Omental fat pad (tissue), 3 donors: ENCODE measurements at regions not wholly inside any gene's neighbourhood (a gene's known extent, or its start where the extent isn't known, plus 50 kb on each side); places are given as distances from the start of the nearest gene placed in this dataset.
"Not testable (repeated sequence)": the region's sequence is repeated elsewhere in the genome, so short reads cannot be mapped to it uniquely, and the experiment has no call there.

Source experiments
- ATAC-seq: fragments of 150-250 bp; one replicate; pipeline ENCODE4 v1.9.1; 2016; ENCODE audit warnings: mild to moderate bottlenecking, moderate library complexity; ENCODE audit not compliant: low FRiP score
- DNase-seq: peaks from one replicate; pipeline ENCODE4 v3.0.0-alpha.2; 2019; ENCODE audit warnings: low spot score
- TF ChIP-seq, protein P1 (sequence below), 3 donors: fragments of 450-650 bp; IDR thresholded peaks; one replicate each; pipeline ENCODE4 v1.5.1; 2016 to 2017; ENCODE audit warnings: antibody characterized with exemption in 3 of 3, mild to moderate bottlenecking in 3 of 3, moderate library complexity in 2 of 3

DNA sequence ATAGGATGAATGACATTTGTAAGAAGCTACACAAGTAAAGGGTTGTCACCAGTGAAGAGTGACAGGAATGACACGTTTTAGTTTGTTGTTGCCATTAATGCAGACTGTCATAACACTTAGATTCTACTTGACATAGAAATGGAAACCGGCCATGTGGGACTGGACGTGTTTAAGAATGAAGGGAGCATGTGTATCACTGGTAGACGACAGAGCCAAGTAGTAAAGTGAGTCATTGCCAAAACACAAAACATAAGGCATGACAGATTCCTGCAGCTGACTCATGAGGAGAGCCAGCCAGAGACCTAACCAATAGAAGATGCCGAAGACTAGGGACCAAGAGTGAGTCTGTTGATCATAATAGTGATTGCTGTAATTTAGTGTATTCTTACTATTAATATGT is 106.2 kb upstream of the PLAAT1 start:
- ATAC-seq (peak; percentile 54), DNase-seq (no peak)
- TF ChIP-seq, protein P1, sequence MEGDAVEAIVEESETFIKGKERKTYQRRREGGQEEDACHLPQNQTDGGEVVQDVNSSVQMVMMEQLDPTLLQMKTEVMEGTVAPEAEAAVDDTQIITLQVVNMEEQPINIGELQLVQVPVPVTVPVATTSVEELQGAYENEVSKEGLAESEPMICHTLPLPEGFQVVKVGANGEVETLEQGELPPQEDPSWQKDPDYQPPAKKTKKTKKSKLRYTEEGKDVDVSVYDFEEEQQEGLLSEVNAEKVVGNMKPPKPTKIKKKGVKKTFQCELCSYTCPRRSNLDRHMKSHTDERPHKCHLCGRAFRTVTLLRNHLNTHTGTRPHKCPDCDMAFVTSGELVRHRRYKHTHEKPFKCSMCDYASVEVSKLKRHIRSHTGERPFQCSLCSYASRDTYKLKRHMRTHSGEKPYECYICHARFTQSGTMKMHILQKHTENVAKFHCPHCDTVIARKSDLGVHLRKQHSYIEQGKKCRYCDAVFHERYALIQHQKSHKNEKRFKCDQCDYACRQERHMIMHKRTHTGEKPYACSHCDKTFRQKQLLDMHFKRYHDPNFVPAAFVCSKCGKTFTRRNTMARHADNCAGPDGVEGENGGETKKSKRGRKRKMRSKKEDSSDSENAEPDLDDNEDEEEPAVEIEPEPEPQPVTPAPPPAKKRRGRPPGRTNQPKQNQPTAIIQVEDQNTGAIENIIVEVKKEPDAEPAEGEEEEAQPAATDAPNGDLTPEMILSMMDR (IDR thresholded peaks at IDR 0.05), result no peak

DNA sequence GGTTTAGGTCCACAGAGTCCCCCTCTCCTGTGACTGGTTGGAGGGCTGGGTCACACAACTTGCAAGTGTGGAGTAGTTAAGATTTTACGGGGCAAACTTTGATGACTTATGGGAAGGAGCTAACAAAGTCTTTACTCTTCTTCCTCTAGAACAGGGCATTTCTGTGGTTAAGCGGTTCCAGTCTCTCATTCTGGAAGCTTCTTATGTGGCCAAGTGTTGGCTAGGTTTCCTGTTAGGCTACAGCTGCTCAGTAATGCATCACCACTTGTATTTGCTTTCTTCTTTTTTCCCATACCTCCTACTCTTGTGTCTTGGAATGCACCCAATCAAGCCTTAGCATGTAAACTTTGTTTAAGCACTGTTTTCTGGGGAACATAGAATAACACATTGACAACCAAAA is 100.6 kb upstream of the PLAAT1 start:
- ATAC-seq (no peak), DNase-seq (no peak)
- TF ChIP-seq, protein P1 (IDR thresholded peaks at IDR 0.05), result no peak

DNA sequence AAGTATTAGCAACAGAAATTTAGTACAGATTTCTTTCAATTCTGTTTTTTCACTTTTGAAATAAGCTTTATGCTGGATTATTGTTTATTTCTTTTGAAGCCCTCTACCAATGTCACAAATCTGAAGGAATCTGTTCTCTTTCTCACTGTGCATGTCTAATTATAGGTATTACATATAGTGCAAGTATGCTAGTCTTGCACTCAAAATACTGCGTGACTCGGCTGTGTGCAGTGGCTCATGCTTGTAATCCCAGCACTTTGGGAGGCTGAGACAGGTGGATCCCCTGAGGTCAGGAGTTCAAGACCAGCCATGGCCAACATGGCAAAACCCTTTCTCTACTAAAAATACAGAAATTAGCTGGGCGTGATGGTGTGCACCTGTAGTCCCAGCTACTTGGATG is 95.8 kb upstream of the PLAAT1 start:
- ATAC-seq, result no peak

DNA sequence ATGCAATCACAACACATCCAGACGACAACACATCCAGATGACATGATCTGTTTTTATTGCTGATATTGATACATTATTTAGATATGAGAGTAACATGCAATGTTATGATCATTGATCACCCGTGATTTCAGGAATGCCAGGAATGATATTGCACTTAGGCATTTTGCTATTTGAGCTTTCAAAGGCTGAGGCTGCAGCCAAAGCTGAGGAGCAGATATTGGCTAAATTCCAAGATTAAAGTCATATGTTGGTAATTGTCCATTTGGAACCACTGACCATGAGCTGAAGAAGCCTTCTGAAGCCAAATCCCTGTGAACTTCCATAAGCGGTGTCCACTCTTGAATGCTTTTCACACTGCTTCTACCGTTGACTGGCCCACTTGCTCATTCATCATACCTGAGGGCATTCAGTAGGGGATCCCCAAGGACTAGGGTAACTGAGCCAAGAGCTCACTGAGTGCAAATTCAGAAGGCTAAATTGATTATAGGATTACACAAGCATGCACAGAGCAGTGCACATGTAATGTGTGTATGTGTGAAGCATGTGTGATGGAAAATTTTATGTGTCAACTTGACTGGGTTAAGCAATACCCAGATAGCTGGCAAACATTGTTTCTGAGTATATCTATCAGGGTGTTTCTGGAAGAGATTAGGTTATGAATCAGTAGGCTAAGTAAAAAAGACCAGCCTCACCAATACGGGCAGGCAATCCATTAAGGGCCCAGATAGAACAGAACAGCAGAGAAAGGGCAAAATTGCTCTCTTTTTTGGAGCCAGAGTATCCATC is 92.1 kb upstream of the PLAAT1 start:
- TF ChIP-seq, protein P1 (IDR thresholded peaks at IDR 0.05), result no peak
- ATAC-seq, result peak; percentile 90
- DNase-seq, result no peak

More for the DNA sequence above, 95.8 kb upstream of the PLAAT1 start:
- DNase-seq, result no peak
- TF ChIP-seq, protein P1 (IDR thresholded peaks at IDR 0.05), result no peak

DNA sequence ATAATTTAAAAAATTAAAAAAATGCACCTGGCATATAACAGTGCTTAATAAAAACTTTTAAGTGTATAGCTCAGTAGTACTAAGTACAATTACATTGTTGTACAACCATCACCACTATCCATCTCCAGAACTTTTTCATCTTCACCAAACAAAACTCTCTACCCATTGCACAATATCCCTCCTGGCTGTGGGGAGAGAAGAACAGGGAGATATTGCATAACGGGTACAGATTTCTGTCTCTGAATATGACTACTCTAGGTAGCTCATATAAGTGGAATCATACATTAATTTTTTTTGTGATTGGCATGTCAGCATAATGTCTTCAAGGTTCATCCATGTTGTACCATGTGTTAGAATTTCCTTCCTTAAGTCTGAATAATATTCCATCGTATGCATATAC is 91.0 kb upstream of the PLAAT1 start:
- ATAC-seq, result peak; percentile 61
- TF ChIP-seq, protein P1 (IDR thresholded peaks at IDR 0.05), result no peak
- DNase-seq, result no peak

DNA sequence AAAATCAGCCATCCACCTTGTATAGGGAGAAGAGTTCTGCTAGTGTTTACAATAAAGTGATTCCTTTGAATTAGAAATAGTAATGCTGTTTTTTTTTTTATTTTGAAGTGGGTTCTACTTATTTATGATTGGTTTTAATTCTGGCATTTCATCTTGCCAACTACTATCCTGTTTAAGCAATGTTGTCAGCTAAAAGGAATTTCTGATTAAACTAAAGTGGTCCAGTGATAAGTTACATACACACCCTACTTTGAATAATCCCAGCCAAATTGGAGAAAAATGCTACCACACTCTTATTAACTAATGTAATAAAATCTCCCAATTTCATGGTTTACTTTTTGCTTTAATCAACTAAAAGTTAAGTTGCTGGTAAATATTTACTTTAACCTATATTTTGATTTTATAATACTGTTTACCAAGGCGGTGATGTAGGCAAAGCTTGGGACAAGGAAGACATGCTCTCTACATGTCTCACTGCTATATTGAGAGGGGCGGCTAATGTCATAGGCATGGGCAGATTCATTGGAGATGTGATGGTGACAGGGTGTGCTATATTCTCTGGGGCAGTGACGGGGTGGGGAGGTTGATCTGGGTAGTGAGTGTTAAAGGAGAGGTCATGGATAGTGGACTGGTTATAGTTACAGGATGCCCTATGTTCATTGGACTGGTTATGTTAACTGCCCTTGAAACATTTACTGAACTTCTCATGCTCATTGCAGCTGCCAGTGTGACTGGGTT is 85.8 kb upstream of the PLAAT1 start:
- not testable (repeated sequence) for DNase-seq, ATAC-seq

DNA sequence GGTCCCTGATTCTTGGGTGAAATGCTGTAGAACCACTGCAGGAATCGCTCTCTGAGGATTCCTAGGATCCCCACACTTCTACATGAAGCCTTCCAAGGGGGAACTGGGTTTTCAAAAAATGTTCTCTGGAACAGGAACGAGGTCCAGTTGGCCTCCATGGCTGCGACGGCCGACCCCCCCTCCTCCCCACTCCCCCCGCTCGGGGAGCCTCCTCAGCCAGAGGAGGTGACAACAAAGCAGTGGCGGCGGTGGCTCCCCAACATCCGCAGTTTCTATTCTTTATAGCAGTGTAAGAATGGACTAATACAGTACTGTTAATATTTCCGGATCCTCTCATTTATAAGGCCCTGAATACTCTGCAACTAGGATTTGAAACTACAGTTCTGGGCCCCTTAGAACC is 84.0 kb upstream of the PLAAT1 start:
- TF ChIP-seq, protein P1 (IDR thresholded peaks at IDR 0.05), result no peak
- no peak for DNase-seq
- no peak for ATAC-seq
